NCI-H2227 (cell line): ENCODE measurements at regions not wholly inside any gene's neighbourhood (a gene's known extent, or its start where the extent isn't known, plus 50 kb on each side); places are given as distances from the start of the nearest gene placed in this dataset.

Experiments
- DNase-seq: peaks from one replicate; lab custom pipeline; 2025; ENCODE audit not compliant: unreplicated experiment; lab: John Stamatoyannopoulos, UW

DNA sequence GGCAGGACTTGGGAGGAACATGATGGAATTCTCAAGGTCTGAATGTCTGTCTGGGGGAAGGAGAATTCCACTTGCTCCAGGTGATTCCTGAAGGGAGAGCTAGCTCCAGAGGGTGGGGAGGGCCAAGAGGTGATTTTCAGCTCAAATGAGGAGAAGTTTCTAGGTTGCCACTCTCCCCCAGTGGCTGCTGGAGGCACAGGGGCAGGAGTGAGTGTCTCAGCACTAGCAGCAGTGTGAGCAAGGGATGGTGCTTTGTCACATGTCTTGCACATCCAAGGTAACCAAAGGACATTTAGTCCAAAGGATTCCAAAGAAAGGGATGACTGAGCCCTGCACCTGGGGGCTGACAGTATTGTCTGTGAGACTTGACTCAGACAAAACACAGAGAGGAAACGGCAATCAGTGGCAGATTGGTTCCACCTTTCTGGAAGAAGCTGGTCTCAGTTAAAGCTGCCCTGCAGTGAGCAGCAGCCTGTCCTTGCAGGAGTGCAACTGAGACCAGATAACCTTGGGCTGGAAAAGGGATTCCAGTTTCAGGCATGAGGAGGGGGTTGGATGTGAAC, 51.2 kb upstream of the PCBD1 start:
- DNase-seq = no peak

DNA sequence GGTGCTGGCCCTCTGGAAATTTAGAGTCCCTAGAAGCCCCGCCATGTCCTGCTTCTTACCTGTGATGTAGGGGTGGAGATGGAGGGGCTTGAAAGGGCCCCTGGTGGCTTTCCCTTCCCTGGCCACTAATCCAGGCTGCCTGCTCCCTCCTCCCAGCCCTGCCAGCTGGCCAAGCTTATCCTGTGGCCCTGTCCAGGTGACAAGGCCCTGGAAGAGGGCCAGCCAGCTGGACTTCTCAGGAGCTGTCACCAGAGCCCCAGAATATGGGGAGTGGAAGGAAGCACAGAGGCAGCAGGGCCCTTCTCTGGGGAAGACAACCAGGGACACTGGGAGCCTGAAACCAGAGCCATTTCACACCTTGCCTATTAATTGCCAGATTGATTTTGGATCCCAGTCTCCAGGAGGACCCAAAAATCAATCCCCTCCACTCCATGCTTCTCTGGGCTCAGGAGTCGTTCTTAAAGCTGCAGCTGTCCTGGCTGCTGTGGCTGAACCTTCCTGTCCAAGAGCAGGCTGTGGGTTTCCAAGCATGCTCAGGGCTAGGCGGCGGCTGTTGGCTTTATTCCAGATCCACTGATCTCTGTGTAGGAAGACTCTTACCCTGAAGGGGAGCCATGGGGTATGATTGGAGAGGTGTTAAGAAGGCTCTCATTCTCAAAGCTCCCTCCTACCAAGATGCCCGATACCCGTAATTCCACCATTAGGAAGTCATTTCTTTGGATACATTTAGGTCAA, 52.6 kb upstream of the PCBD1 start:
- peak; percentile 14 for DNase-seq

DNA sequence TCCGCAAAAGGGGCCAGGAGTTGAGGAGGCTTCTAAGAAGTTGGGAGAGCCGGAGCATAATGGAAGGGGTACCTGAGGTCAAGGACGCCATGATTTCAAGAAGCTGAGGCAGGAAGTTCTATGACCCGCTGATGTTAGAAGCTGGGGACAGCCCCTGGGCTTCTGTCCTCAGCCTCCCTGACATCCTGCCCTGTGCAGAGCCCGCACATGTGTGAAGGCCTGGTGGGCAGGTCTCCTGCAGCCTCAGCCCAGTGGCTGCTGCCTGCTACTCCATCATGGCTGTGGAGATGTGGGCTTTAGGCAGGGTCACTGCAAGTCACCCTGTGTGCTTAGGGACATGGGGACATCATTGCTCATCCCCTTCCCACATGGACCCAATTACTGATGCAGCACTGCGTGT, 53.8 kb upstream of the PCBD1 start:
- DNase-seq = no peak

DNA sequence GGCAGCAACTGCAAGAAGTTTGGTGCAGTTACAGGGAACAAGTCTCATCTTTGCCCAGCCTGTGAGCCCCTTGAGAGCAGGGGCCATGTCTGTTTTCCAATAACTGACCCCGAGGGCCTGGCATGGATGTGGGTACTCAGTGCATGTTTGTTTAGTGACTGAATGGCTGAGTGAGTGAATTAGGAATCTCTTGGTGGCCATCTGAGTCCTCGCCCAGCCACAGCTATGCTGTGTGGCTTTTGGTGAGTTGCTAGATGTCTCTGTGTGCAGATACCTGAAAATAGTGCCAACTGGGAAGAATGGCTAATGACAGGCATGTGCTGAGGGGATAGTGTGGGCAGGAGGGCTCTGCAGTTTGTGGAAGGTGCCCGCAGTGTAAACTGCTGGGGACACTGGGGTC, 54.4 kb upstream of the PCBD1 start:
- DNase-seq = no peak

DNA sequence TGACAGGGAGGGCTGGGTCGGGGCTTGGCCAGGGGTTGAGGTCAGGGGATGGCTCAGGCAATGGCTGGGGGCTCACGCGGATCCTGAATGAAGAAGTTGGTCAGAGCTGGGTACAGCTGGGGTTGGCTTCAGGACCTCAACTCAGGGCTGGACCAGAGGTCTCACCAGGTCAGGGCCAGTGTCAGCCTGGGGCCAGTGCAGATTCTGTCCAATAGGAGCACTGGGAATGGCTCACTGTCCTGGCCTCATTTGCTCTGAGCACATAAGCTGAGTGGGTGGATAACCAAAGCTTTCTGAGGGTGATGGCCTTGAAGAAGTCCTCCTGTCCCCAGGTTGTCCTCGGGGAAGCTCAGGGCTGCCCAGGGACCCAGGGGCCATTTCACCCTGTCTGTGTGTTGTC, 54.9 kb upstream of the PCBD1 start:
- DNase-seq = no peak

DNA sequence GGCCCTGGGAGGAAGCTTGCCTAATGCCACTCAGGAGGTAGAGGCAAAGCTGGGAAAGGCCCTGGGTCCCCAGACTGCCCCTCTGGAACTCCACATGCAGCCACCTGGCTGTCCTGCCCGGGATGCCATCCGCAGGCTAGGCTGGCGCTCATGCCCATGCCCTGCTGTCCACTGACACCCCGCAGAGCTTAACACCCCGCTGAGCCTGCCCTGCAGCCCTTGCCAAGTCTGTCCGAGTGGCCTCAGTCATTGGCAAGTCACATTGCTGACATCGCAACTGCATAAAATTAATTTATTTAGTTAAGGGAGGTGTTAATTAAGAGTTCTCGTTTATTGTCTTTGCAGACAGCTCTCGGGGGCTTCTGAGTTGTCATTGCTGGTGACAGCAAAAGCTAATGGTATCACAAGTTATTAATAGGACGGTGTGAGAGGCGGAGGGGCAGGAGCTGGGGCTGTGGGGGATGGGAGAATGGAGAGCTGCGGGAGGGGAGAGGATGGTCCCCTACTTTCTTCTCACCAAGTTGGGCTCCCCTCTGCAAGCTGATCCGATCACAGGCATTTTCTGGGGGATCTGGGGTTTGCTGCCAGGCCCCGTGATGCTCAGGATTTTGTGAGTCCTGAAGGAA, 55.6 kb upstream of the PCBD1 start:
- DNase-seq = no peak

DNA sequence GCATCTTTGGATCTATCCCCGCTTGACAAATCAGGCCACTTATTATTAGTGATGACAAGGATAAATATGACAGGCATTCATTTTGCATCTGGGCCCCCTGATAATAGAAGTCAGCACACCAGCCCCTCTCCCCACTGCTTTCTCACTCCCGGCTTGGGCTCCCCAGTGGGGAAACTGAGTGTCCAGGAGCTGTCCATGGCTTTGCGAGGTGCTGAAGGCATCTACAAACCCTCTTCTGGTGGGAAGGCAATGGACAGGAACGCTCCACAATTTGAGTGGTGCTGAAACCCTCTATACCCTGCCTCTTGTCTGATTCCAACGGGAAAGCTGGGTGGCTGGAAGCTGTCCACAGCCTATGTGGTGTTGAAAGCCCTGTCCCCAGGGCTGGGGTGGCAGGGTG, 61.7 kb upstream of the PCBD1 start:
- no peak for DNase-seq

DNA sequence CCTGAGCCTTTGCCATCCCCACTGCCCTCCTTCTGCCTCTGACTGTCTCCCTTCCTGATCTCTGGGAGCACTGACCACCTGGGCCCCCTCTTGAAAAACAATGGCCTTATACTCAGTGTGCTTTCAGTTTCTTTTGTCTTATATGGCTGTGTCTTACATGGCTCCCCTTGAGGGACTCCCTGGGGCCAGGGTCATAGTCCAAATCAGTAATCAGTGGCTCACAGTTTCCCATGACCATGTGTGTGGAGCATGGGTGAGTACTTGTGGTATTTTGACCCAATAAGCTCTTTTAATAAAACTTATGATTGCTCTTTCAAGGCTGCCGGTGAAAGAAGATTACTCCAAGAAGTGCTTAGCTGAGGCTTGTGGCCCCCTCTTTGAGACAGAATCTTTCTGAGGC, 62.4 kb upstream of the PCBD1 start:
- DNase-seq = no peak

DNA sequence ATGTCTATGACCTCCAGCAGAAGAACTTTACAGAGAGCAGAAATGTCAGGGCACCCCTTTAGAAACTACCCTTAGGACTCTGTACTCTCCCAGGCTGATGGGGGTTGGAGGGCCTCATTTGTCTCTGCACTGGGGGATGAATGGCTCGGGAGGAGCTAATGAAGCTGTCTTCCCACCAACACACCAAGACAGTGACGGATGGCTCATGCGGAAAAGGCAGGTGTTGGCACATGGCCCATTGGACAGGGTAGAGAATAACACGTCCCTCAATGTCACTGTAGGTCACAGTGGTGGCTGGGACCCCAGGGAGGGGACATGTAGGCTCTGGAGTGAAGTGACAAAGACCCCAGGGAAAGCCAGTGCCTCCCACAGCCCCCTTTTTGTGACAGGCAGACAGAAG, 64.0 kb upstream of the PCBD1 start:
- DNase-seq = no peak

DNA sequence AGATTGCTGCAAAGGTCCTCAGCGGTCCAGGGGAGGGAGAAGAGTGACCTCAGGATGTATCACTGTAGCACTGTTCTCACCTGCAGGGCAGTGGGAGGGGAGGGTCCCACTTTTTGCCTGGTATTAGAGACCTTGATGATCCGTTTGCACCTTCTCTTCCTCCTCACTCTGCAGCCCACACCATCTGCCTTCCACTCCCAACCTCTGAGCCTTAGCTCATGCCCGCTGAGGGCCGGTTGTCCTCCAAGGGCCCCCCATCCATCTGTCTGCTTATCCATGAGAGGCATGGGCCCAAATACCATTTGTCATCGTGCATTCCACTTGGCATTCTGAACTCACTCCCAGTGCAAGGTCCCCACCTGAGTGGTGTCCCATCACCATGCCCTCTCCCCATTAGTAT, 64.6 kb upstream of the PCBD1 start:
- no peak for DNase-seq

DNA sequence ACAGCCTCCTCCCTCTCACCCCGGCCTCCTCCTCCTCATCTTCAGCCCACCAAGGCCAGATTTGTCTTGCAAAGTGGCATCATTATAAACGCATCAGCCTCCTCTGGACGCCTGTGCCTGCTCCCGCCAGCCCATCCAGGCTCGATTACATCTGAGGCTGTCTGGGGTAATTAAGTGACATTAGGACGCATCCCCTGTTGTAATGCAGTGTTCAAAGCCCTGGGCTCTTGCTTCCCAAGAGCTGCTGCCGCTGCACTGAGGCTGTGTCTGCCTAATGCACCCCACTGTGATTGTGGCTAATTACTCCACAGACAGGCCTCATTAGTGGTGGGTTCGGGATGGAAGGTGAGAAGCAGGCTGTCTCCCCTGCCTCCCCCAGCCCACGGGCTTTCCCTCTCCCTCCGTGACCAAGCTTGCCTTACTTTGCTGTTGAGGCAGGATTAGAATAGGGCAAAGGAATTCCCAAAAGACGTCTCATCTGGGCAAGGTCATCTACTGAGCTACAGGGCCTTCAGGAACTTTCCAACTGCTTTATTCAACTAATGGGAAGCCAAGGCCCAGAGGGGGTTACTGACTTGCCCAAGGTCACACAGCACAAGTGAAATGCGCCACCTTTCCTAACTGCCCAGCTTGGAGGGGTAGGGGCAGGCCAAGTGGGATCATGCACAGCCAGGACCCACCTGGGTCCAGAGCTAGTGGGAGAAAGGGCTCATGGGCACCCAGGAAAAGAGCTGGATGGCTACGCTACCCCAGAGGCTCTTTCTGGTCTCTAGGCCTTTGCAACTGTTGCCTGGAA, 66.2 kb upstream of the PCBD1 start:
- peak; percentile 40 for DNase-seq

DNA sequence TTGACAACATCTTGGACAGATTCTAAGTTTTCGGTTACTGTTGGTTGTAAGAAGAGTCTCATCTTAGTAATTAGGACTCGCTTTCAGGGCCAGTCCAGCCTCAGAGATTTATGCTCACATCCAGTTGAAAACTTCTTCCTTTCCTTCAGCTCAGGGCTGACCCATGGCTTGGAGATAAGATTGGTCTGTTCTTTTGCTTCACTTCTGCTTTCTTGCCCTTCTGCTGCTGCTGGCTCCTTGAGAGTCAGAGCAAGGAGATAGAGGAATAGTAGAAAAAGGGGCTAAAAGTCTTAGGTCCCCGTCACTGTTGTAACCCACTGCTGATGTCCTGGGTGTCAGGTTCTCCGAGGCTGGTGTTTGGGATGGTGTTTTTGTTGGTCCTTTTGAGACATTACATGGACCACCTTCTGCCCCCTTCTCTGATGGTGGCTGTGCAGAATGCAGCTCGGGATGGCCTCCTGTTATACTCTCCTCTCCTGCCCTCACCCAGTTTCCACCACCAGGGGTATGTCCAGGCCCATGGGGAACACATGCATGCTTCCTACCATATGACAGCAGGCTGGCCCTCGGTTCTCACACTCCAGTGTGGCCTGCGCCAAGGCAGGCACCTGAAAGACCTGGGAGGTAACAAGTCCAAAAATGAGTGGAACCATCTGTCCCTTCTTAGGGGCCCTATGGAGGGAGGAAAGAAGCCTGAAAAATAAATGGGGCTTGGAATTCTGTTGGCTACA, 67.8 kb upstream of the PCBD1 start:
- DNase-seq = no peak

DNA sequence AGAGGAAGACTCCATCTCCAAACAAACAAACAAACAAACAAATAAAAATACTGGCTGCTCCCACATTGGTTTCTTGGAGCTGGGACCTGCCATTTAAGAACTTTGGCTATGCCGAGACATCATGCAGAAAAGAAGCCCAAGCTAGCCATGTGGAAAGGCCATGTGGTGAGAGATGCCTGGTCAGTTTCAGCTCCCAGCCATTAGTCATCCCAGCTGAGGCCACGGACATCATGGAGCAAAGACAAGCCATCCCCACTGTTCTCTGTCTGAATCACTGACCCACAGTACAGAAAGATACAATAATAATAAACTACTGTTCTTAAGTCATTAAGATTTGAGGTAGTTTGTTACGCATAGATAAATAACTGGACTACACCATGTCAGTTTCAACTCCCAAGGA, 70.0 kb upstream of the PCBD1 start:
- no peak for DNase-seq

DNA sequence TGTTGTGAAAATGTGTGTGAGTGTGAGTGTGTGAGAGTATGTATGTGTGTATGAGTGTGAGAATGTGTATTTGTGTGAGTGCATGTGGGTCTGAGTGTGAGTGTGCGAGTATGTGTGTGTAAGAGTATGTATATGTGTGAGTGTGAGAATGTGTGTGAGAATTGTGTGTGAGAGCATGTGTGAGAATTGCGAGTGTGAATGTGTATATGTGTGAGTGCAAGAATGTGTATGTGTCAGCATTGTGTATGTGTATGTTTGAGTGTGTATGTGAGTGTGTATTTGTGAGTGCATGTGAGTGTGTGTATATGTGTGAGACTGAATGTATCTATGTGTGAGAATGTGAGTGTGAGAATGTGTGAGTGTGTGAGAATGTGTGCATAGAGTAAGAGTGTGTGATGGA, 72.0 kb upstream of the PCBD1 start:
- DNase-seq = no peak

DNA sequence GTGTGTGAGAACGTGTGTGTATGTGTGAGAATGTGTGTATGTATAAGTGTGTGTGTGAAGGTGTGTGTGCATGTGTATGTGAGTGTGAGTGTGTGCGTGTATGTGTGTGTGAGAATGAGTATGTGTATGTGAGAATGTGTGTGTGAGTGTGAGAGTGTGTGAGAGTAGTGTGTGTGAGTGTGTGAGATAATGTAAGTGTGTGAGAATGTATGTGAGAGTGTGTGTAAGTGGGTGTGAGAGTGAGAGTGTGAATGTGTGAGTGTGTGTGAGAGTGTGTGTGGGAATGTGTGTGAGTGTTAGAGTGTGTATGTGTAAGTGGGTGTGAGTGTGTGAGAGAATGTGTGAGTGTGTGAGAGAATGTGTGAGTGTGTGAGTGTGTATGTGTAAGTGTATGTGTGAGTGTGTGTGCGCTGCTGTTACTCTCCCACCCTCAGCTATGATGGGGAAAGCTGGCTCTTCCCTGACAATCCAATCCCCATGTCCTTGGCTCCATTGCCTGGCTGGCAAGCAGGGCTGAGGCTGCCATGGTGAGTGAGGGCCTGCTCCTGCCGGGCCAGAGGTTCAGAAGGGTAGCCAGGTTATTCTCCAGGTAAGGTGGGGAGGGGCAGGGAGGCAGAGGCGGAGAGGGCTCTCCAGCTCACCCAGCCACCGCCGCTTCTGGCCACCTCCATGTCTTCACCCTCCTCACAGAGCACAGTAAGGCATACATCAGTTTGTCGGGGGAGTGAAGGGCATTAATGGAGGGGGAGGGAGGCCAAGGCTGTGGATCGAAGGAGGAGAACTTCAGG, 72.6 kb upstream of the PCBD1 start:
- DNase-seq = no peak

DNA sequence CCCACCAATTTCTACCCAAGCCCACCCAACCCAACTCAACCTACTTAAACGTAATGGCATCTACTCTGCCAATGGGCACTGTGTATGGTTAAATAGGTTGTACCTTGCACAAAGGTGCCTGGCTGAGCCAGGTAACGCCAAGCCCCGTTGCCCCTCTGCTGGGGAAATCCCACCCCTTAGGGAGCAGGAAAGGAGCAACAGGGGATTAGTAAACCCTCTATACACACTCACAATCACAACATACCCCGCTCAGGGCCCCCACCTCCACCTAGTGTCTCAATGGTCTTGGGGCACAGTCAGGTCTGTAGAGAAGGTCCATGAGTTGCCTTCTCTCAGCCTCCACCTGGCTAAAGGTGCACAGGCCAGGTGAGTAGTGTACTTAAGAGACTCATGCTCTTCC, 74.3 kb upstream of the PCBD1 start:
- no peak for DNase-seq

DNA sequence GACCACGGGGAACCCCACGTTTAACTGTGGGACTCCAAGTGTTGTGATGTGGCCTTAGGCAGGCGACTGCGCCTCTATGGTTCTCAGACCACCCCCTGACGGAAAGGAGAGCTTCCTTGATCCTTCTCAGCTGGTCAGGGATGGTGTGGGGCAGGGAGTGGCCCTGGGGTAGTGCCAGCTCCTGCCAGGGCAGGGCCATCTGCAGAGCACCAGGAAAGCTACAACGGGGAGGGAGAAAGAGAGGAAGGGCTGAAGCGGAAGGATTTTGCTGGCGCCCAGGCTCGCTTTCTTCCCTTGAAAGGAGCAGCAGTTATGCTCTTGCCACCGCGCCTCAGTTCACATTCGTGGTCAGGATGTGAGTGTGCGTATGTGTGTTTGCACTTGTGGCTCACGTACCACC, 74.9 kb upstream of the PCBD1 start:
- no peak for DNase-seq

DNA sequence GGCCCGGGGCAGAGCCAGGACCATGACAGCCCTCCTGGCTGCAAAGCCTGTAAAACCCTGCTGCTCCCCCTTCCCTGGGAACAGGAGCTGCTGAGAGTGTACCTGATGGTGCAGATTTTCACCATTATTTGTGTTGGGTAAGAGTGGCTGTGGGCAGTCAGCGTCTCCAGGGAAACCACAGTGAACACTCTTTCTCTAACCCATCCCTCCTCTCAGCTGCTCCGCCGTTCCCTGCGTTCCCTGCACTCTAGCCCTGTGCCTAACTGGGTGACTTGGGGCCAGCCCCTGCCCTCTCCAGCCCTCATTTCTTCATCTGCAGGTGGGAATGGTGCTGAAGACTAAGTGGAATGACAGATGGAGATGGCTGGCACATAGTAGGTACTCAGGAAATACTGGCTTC, 75.9 kb upstream of the PCBD1 start:
- DNase-seq = no peak

DNA sequence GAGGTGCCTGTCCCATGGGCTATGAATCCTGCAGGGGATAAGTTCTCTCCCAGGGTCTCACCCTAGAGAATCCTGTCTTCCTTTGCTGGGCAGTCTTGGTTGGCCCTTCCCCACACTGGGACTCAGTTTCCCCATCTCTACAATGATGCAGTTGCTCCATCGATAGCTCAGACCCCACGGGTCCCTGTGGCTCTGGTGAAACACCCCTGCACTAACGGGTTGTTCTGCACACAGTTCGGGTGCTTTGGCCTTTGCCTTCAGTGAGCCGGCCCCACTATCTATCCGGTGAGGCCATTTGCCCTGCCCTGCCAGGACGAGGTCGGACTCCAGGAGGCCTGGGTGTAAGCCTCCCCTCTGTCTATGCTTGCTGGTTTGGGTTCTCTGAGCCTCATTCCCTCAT, 76.5 kb upstream of the PCBD1 start:
- no peak for DNase-seq

DNA sequence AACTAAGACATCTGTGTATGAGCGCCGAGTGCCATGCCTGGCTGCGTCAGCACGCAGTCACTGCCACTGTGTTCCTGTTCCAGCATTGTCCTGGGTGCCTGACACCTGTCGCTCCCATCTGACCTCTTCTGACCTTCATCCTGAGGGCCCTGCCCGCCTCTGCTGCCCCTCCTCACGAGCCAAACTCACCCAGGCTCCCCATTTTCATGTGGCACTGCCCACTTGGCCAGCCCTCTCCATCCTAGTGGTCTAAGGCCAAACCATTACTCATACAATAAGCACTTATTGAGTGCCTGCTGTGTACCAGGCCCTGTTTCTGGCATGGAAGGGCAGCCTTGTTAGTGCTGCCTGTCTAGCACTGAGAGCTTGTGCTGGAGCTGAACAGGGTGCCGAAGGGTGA, 77.2 kb upstream of the PCBD1 start:
- no peak for DNase-seq
